Activated CD4-positive, alpha-beta memory T cell treated with anti-CD3 and anti-CD28 coated beads for 36 hours (primary cell): ENCODE measurements at regions not wholly inside any gene's neighbourhood (a gene's known extent, or its start where the extent isn't known, plus 50 kb on each side); places are given as distances from the start of the nearest gene placed in this dataset.
"Not testable (repeated sequence)": the region's sequence is repeated elsewhere in the genome, so short reads cannot be mapped to it uniquely, and the experiment has no call there.

Experiments
- CTCF ChIA-PET: fragments of 350-600 bp; sonication (Branson Sonifier 250); formaldehyde crosslinking; loops from one replicate; lab custom pipeline; 2021; ENCODE audit warnings: antibody characterized with exemption, inconsistent platforms; lab: Charles Lee
- POLR2A ChIA-PET: fragments of 350-600 bp; sonication (Branson Sonifier 250); formaldehyde crosslinking; loops from one replicate; lab custom pipeline; 2021; ENCODE audit warnings: antibody characterized with exemption; lab: Charles Lee
- DNase-seq: peaks from one replicate; pipeline ENCODE4 v3.0.0-alpha.2; 2020
- H3K27ac Mint-ChIP-seq: one replicate; pipeline ENCODE4 v1.8.0; 2021; ENCODE audit warnings: mixed read lengths
- H3K27me3 Mint-ChIP-seq: one replicate; pipeline ENCODE4 v1.8.0; 2021; ENCODE audit warnings: mixed read lengths
- H3K36me3 Mint-ChIP-seq: one replicate; pipeline ENCODE4 v1.8.0; 2021; ENCODE audit warnings: mixed read lengths
- H3K4me1 Mint-ChIP-seq: one replicate; pipeline ENCODE4 v1.8.0; 2021; ENCODE audit warnings: low read depth, mixed read lengths
- H3K4me3 Mint-ChIP-seq: one replicate; pipeline ENCODE4 v1.8.0; 2021; ENCODE audit warnings: mild to moderate bottlenecking, mixed read lengths
- H3K9me3 Mint-ChIP-seq: one replicate; pipeline ENCODE4 v1.8.0; 2021; ENCODE audit warnings: mixed read lengths
- intact Hi-C: fragments of 100-400 bp; cut with micrococcal nuclease; formaldehyde crosslinking; loops from one replicate; pipeline ENCODE4 v1.15.1; 2023

GRCh38 chr1:30579580-30579979 lies 143.8 kb downstream of the MATN1 start:
- H3K27me3 Mint-ChIP-seq = peaks cover 14% of the 10 kb centered on the region
- intact Hi-C loops = no loop called here
- no peak overlapping the region for H3K4me3 Mint-ChIP-seq
- no peaks in the 10 kb centered on the region for H3K36me3 Mint-ChIP-seq
- ChIA-PET POLR2A (no interaction called here), CTCF (no interaction called here)
- H3K4me1 Mint-ChIP-seq = no peaks in the 10 kb centered on the region
- DNase-seq = no peak
- H3K9me3 Mint-ChIP-seq = peaks cover 17% of the 10 kb centered on the region
- no peak overlapping the region for H3K27ac Mint-ChIP-seq

- no peak overlapping the region for H3K27ac Mint-ChIP-seq
- intact Hi-C loops = no loop called here
Observed at GRCh38 chr1:30575066-30575465, 148.3 kb downstream of the MATN1 start.

DNA sequence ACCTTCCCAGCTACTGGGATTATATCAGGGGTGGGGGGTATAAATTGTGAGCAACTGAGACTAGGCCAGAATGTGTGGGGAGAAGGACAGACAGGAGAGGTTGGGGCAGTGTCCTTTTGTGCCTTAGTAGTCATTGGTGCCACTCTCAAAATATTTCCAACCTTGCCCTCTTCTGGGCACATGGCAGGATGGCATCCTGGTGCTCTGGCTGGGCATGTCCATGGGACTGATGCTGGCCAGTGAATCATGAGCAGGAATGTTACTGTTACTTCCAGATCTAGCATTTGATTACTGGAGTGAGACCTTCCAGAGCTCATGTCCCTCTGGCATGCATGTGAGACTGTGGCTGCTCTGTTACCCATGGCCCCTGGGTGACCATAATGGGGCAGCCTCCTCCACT lies 151.2 kb downstream of the MATN1 start:
- no peaks in the 10 kb centered on the region for H3K9me3 Mint-ChIP-seq
- ChIA-PET POLR2A (no interaction called here), CTCF (no interaction called here)
- no peak overlapping the region for H3K27ac Mint-ChIP-seq
- H3K36me3 Mint-ChIP-seq = no peaks in the 10 kb centered on the region
- no peaks in the 10 kb centered on the region for H3K4me1 Mint-ChIP-seq
- no peak for DNase-seq
- H3K27me3 Mint-ChIP-seq = peaks cover 6% of the 10 kb centered on the region
- intact Hi-C loops = no loop called here
- H3K4me3 Mint-ChIP-seq = no peak overlapping the region

More at GRCh38 chr1:30575066-30575465, 148.3 kb downstream of the MATN1 start:
- no peak for DNase-seq
- Mint-ChIP-seq H3K9me3 (peaks cover 1% of the 10 kb centered on the region), H3K36me3 (no peaks in the 10 kb centered on the region), H3K4me3 (no peak overlapping the region), H3K27me3 (peaks cover 2% of the 10 kb centered on the region), H3K4me1 (no peaks in the 10 kb centered on the region)
- ChIA-PET CTCF (no interaction called here), POLR2A (no interaction called here)

DNA sequence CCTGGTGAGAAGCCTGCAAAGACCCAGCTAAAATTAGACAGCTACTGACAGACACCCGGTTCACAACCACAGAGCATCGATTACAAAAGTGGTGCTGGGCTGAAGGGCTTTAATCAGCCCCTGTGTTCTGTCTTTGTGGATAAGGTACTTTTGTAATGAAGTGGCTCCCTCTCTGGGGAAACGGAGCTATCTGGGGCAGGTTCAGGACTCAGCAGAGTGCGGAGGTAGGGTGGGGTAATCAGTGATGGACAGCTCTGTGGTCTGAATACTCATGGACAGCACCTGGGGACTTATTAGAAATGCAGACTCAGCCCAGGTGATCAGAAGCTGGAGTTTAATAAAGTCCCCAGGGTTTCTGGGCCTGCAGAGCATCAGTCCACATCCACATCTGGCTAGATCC lies 152.0 kb downstream of the MATN1 start:
- H3K9me3 Mint-ChIP-seq = no peaks in the 10 kb centered on the region
- H3K27me3 Mint-ChIP-seq = peaks cover 6% of the 10 kb centered on the region
- intact Hi-C loops = no loop called here
- H3K36me3 Mint-ChIP-seq = no peaks in the 10 kb centered on the region
- DNase-seq = no peak
- no peak overlapping the region for H3K27ac Mint-ChIP-seq
- H3K4me3 Mint-ChIP-seq = no peak overlapping the region
- no peaks in the 10 kb centered on the region for H3K4me1 Mint-ChIP-seq
- POLR2A ChIA-PET = no interaction called here
- CTCF ChIA-PET = no interaction called here

- H3K4me1 Mint-ChIP-seq = no peaks in the 10 kb centered on the region
- H3K36me3 Mint-ChIP-seq = no peaks in the 10 kb centered on the region
- no peak overlapping the region for H3K27ac Mint-ChIP-seq
- intact Hi-C loops = no loop called here
- POLR2A ChIA-PET = no interaction called here
- CTCF ChIA-PET = no interaction called here
- peaks cover 4% of the 10 kb centered on the region for H3K27me3 Mint-ChIP-seq
- H3K4me3 Mint-ChIP-seq = no peak overlapping the region
- DNase-seq = no peak
- H3K9me3 Mint-ChIP-seq = peaks cover 4% of the 10 kb centered on the region
Observed at GRCh38 chr1:30569384-30569783, 154.0 kb downstream of the MATN1 start.

DNA sequence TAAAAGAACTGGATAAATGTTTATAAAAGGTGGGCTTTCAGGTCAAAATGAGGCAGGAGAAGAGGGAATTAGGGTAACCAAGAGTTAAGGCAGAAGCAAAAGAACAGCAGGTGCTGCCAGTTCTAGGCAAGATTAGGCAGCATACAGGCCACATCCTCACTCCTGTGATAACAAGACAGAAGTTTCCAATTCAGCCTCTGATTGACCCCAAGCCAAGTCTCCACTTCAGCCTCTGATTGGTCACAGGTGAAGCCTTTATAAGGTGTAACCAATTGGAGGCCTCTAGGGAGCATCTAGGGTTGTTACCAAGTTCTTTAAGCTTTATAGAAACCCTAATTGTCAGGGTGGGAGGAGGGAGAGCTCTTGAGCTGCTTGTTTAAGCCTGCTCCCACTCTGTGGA lies 160.8 kb downstream of the MATN1 start:
- Mint-ChIP-seq H3K4me1 (no peaks in the 10 kb centered on the region), H3K9me3 (peaks cover 29% of the 10 kb centered on the region)

GRCh38 chr1:30551603-30552002 lies 171.8 kb downstream of the MATN1 start:
- no peak for DNase-seq
- H3K4me3 Mint-ChIP-seq = no peak overlapping the region
- intact Hi-C loops = no loop called here
- ChIA-PET CTCF (no interaction called here), POLR2A (no interaction called here)
- H3K27ac Mint-ChIP-seq = no peak overlapping the region
- no peaks in the 10 kb centered on the region for H3K4me1 Mint-ChIP-seq
- peaks cover 21% of the 10 kb centered on the region for H3K27me3 Mint-ChIP-seq
- H3K36me3 Mint-ChIP-seq = no peaks in the 10 kb centered on the region
- no peaks in the 10 kb centered on the region for H3K9me3 Mint-ChIP-seq

More for the DNA sequence above, 160.8 kb downstream of the MATN1 start:
- no peak overlapping the region for H3K4me3 Mint-ChIP-seq
- CTCF ChIA-PET = no interaction called here
- intact Hi-C loops = no loop called here
- POLR2A ChIA-PET = no interaction called here
- peaks cover 4% of the 10 kb centered on the region for H3K36me3 Mint-ChIP-seq
- no peak overlapping the region for H3K27ac Mint-ChIP-seq
- no peak for DNase-seq
- H3K27me3 Mint-ChIP-seq = peaks cover 3% of the 10 kb centered on the region

GRCh38 chr1:30550365-30551220 lies 172.8 kb downstream of the MATN1 start:
- CTCF ChIA-PET = no interaction called here

GRCh38 chr1:30549872-30550271 lies 173.5 kb downstream of the MATN1 start:
- H3K36me3 Mint-ChIP-seq, DNase-seq, CTCF ChIA-PET, H3K9me3 Mint-ChIP-seq, H3K27ac Mint-ChIP-seq, intact Hi-C loops, H3K4me1 Mint-ChIP-seq, H3K4me3 Mint-ChIP-seq, POLR2A ChIA-PET: not testable (repeated sequence)
- peaks cover 19% of the 10 kb centered on the region for H3K27me3 Mint-ChIP-seq

More at GRCh38 chr1:30550365-30551220, 172.8 kb downstream of the MATN1 start:
- Mint-ChIP-seq H3K36me3 (no peaks in the 10 kb centered on the region), H3K27ac (no peak overlapping the region), H3K9me3 (no peaks in the 10 kb centered on the region), H3K4me3 (no peak overlapping the region), H3K27me3 (peaks cover 21% of the 10 kb centered on the region), H3K4me1 (no peaks in the 10 kb centered on the region)
- intact Hi-C loops = no loop called here
- POLR2A ChIA-PET = no interaction called here
- DNase-seq = no peak

- H3K4me3 Mint-ChIP-seq = no peak overlapping the region
- no peaks in the 10 kb centered on the region for H3K9me3 Mint-ChIP-seq
- ChIA-PET POLR2A (no interaction called here), CTCF (no interaction called here)
- H3K36me3 Mint-ChIP-seq = no peaks in the 10 kb centered on the region
- no peaks in the 10 kb centered on the region for H3K4me1 Mint-ChIP-seq
- no peak for DNase-seq
- intact Hi-C loops = no loop called here
- peaks cover 19% of the 10 kb centered on the region for H3K27me3 Mint-ChIP-seq
- no peak overlapping the region for H3K27ac Mint-ChIP-seq
Observed at GRCh38 chr1:30548294-30548693, 175.1 kb downstream of the MATN1 start.

DNA sequence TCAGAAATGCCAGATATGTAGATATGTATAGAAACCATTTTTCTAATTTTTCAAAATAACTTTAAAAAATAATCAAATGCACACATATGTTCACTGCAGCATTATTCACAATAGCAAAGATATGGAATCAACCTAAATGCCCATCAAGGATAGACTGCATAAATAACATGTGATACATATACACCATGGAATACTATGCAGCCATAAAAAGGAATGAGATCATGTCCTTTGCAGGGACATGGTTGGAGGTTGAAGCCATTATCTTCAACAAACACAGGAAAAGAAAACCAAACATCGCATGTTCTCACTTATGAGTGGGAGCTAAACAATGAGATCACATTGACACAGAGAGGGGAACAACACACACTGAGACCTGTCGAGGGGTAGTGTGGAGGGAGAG lies 176.1 kb downstream of the MATN1 start:
- H3K27ac Mint-ChIP-seq, H3K4me1 Mint-ChIP-seq, H3K4me3 Mint-ChIP-seq, H3K9me3 Mint-ChIP-seq, H3K36me3 Mint-ChIP-seq, intact Hi-C loops, CTCF ChIA-PET, POLR2A ChIA-PET, DNase-seq: not testable (repeated sequence)
- H3K27me3 Mint-ChIP-seq = peaks cover 12% of the 10 kb centered on the region

DNA sequence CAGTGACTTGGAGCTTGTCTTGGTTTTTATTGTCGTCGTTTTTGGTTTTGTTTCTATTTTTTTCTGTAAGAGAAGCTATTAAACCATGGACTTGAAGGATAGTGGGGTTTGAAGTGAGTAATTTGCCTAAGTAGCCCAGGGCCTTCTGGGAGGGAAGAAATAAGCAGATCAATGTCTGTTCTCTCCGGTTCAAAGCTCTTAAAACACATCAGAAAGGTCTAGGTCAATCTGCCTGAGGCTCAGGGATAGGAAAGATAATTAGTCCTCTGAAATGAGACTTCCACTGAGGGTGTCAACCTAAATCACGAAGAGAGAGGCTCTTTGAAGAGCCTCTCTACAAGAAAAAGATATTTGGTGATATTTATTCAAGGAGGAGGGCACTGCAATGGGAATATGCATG lies 178.0 kb downstream of the MATN1 start:
- CTCF ChIA-PET = no interaction called here
- intact Hi-C loops = no loop called here

More for the DNA sequence above, 178.0 kb downstream of the MATN1 start:
- POLR2A ChIA-PET = no interaction called here
- Mint-ChIP-seq H3K36me3 (no peaks in the 10 kb centered on the region), H3K9me3 (no peaks in the 10 kb centered on the region), H3K4me1 (no peaks in the 10 kb centered on the region), H3K27ac (no peak overlapping the region), H3K4me3 (no peak overlapping the region), H3K27me3 (peaks cover 10% of the 10 kb centered on the region)
- no peak for DNase-seq
